HL-60 (cell line): ENCODE measurements at regions not wholly inside any gene's neighbourhood (a gene's known extent, or its start where the extent isn't known, plus 50 kb on each side); places are given as distances from the start of the nearest gene placed in this dataset.

Experiments used
- DNase-seq, 2 experiments: peaks; one replicate each; pipeline ENCODE4 v3.0.0-alpha.2; 2010 to 2020; ENCODE audit warnings: low read depth in 1 of 2, low spot score in 1 of 2
- H3K27ac ChIP-seq: fragments of 250-450 bp; sonication (Bioruptor Pico); replicated peaks from 2 replicates; pipeline ENCODE4 v1.5.1; 2020; ENCODE audit warnings: mild to moderate bottlenecking, moderate library complexity
- H3K27me3 ChIP-seq: fragments of 250-450 bp; sonication (Bioruptor Pico); 2 replicates; pipeline ENCODE4 v1.5.1; 2021; ENCODE audit warnings: mild to moderate bottlenecking, moderate library complexity; ENCODE audit not compliant: insufficient read depth, poor library complexity, severe bottlenecking
- H3K4me3 ChIP-seq: replicated peaks from 2 replicates; pipeline ENCODE4 v1.5.1; 2011; ENCODE audit warnings: mild to moderate bottlenecking, control low read depth, low read length; ENCODE audit not compliant: insufficient read depth
- CTCF ChIP-seq: IDR thresholded peaks from one replicate; pipeline ENCODE4 v1.5.1; 2011; ENCODE audit warnings: low read length, control low read depth, inconsistent platforms; ENCODE audit not compliant: insufficient read depth
- GABPA ChIP-seq: IDR thresholded peaks from 2 replicates; pipeline ENCODE4 v1.6.1; 2012; ENCODE audit warnings: low read depth
- POLR2AphosphoS5 ChIP-seq: IDR thresholded peaks from 2 replicates; pipeline ENCODE4 v1.6.1; 2012; ENCODE audit warnings: low read depth
- REST ChIP-seq: IDR thresholded peaks from 2 replicates; pipeline ENCODE4 v1.6.1; 2012; ENCODE audit warnings: low read depth; ENCODE audit not compliant: insufficient replicate concordance
- SPI1 ChIP-seq: IDR thresholded peaks from 2 replicates; pipeline ENCODE4 v1.6.1; 2012; ENCODE audit warnings: low read depth, mild to moderate bottlenecking, borderline replicate concordance

GRCh38 chr7:37537439-37537838 lies 88.8 kb upstream of the ELMO1 start:
- Histone ChIP-seq H3K4me3 (no peak overlapping the region), H3K27me3 (no peaks in the 10 kb centered on the region), H3K27ac (no peak overlapping the region)
- no peak for TF ChIP-seq CTCF
- TF ChIP-seq POLR2AphosphoS5 = no peak
- no peak for TF ChIP-seq REST
- no peak for TF ChIP-seq SPI1
- TF ChIP-seq GABPA = no peak
- no peak for DNase-seq

DNA sequence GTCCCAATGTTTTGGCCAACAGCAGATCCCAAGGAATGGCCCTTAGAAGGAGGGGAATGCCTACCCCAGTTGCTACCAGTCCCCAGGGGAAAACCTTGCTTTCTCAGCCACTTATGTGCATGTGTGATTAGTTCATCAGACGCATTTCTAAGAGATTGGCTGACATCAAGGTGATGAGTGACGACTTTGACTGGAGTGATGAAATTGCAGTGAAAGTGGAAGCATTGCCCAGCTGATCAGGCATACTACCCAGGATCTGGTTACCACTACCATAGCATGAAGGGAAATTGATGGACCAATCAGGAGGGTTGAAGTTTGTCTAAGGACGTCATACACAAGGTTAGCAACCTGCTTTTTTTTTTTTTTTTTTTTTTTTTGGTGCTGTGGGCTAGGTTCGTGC lies 90.3 kb upstream of the ELMO1 start:
- no peak for DNase-seq
- no peaks in the 10 kb centered on the region for H3K27me3 ChIP-seq
- H3K27ac ChIP-seq = no peak overlapping the region
- TF ChIP-seq POLR2AphosphoS5 (no peak), REST (no peak), SPI1 (no peak), CTCF (no peak), GABPA (no peak)
- H3K4me3 ChIP-seq = no peak overlapping the region

- H3K27ac ChIP-seq = no peak overlapping the region
- H3K4me3 ChIP-seq = no peak overlapping the region
- no peak for DNase-seq
- no peak for TF ChIP-seq CTCF
- TF ChIP-seq GABPA = no peak
- TF ChIP-seq SPI1 = no peak
- no peak for TF ChIP-seq POLR2AphosphoS5
- TF ChIP-seq REST = no peak
- H3K27me3 ChIP-seq = no peaks in the 10 kb centered on the region
Measured at GRCh38 chr7:37540917-37541316, 92.3 kb upstream of the ELMO1 start.
